GM20000 (cell line): ENCODE measurements at regions not wholly inside any gene's neighbourhood (a gene's known extent, or its start where the extent isn't known, plus 50 kb on each side); places are given as distances from the start of the nearest gene placed in this dataset.

Experiments used
- DNase-seq: peaks from one replicate; pipeline ENCODE4 v3.0.0; 2012; ENCODE audit warnings: low spot score
- TF ChIP-seq, protein P1 (sequence below): IDR thresholded peaks from 2 replicates; pipeline ENCODE4 v1.5.1; 2012; ENCODE audit warnings: mild to moderate bottlenecking, control low read depth; ENCODE audit errors: extremely low read depth, missing control alignments

DNA sequence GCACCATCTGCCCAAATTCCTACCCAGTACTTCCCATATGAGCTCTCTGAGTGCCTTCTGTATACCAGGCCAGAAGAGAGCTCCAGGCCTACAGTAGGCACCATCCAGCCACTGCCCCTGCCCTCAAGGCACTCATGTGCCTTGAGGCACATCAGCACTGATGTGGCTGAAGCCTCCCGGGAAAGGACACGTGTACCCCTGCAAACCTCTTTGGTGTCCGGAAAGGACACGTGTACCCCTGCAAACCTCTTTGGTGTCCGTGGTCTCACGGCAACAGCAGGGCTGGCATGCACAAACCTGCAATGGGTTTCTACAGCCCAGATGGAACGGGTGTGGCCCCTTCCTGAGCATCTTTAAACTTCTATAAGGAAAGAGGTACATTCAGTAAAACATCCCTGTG, 209.4 kb upstream of the IGF1R start:
- DNase-seq, result no peak
- TF ChIP-seq, protein P1, sequence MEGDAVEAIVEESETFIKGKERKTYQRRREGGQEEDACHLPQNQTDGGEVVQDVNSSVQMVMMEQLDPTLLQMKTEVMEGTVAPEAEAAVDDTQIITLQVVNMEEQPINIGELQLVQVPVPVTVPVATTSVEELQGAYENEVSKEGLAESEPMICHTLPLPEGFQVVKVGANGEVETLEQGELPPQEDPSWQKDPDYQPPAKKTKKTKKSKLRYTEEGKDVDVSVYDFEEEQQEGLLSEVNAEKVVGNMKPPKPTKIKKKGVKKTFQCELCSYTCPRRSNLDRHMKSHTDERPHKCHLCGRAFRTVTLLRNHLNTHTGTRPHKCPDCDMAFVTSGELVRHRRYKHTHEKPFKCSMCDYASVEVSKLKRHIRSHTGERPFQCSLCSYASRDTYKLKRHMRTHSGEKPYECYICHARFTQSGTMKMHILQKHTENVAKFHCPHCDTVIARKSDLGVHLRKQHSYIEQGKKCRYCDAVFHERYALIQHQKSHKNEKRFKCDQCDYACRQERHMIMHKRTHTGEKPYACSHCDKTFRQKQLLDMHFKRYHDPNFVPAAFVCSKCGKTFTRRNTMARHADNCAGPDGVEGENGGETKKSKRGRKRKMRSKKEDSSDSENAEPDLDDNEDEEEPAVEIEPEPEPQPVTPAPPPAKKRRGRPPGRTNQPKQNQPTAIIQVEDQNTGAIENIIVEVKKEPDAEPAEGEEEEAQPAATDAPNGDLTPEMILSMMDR, result no peak

DNA sequence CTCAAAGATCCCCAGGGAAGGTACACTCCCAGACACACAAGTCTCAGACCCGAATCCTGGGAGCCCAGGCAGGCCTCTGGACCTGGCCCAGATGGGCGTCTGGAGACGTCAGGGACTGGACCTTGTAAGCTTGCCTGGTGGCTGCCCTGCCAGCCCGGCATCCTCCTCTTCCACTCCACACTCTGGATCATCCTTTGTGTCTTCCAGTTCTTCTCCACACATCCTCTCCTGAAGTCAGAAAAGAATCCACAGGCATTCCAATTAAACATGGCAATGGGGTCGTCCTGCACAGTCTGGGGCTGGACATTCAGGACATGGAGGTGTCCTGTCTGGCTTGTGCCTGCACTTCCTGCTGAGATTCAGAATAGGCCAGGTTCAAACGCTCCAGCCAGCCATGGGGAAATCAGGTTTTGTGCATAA, 208.8 kb upstream of the IGF1R start:
- TF ChIP-seq, protein P1, result no peak
- no peak for DNase-seq

DNA sequence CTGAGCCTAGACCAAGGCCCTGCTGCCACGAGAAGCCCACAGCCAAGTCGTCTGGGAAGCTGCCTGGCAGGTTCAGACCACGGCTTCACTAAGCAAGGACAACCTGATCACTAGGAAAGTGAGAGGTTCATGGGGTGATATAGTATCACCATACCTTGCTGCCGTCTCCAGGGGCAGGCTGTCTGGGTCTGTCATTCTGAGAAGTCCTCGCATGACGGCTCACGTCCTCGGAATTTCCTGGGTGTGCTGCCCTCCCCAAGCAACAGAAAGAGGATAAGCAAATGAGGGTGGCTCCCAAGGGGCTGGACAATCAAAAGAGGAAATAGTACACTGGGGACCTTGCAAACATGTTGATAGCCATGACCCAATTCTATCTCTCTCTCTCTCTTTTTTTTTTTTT, 207.4 kb upstream of the IGF1R start:
- TF ChIP-seq, protein P1, result no peak

DNA sequence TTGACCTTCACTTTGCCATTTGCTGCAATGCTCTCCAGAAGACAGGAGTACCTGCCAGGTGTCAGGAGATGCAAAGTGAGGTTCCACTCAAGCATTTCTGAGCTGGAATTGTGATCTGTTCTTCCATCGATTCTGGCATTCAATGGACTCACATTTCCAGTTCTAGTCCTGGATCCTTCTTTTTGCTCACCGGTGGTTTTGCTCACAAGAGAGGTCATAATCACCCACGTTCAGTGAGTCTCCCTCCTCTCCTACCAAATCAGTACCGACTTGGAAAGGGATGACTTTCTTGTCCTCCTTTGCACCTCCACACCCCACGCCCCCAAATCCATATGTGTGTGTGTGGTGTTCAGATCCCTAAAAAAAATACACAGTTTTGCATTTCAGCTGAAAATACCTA, 206.7 kb upstream of the IGF1R start:
- TF ChIP-seq, protein P1, result no peak
- no peak for DNase-seq

More for the DNA sequence above, 207.4 kb upstream of the IGF1R start:
- no peak for DNase-seq

DNA sequence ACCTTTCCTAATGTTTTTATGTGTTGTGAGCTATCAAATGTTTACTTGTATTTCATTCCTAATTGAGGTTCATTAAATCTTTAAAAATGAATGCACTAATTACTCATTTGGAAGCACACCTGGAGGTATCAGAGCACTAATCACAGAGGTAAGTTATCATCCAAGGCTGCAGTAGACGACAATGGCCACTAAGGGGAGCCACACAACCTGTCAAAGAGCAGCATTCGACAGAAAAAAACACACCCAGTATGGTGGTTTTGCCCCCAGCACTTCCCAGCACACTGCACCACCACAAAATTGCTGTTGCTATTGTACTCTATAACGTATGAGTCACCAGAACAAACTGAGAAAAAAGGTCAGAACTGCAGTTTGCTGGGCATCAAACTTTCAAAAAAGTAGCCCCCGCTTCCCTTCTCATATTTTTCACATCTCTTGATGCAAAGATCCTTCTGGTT, 205.9 kb upstream of the IGF1R start:
- TF ChIP-seq, protein P1, result peak; percentile 78
- peak; percentile 60 for DNase-seq

DNA sequence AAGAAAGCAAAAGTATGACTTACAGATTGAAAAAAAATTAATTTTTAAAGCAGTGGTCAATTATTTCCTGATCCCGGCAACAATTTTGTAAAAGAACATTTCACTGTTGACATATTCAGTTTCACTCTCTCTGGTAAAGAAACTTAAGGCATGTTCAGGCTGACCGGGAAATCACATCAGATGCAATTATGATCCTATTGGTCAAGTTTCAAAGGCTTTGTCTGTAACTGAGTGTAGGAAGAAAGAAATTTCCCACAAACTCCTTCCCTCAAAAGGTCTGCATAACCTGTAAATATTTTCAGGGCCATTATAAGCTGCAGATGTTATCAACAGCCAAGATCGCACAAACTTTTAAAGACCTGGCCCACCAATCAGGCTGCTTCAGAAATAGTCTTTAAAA, 205.4 kb upstream of the IGF1R start:
- no peak for DNase-seq
- TF ChIP-seq, protein P1, result no peak

DNA sequence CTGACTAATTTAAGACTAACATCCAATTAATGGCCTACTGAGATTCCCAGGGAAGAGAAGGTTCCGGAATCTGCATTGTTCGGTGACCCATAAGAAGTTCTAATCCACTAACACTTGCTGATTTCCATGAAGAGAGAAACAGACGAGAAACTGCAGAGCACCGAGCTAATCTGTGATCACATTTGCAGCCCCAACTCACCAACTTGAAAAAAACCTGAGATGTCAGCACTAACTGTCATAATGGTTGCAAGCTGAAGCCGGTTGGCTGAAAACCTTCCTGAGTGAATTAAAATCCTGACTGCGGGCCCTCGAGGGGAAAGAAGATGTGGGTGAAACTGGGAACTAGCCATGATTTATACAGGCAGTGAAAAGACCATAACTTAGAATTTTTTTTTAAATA, 204.8 kb upstream of the IGF1R start:
- TF ChIP-seq, protein P1, result no peak
- DNase-seq, result no peak
